GM13977 (cell line): ENCODE measurements at regions not wholly inside any gene's neighbourhood (a gene's known extent, or its start where the extent isn't known, plus 50 kb on each side); places are given as distances from the start of the nearest gene placed in this dataset.
"Not testable (repeated sequence)": the region's sequence is repeated elsewhere in the genome, so short reads cannot be mapped to it uniquely, and the experiment has no call there.

Experiments used
- DNase-seq: peaks from one replicate; pipeline ENCODE4 v3.0.0; 2012; ENCODE audit warnings: low spot score
- in situ Hi-C: fragments of 300-500 bp; cut with MboI; formaldehyde crosslinking; loops from one replicate; pipeline ENCODE4 v1.12.0; 2022; ENCODE audit warnings: low sequenced_read_pairs, low pct_unique_long_range_greater_than_20kb, mixed read lengths, inconsistent platforms; ENCODE audit not compliant: unreplicated experiment
- TF ChIP-seq, protein P1 (sequence below): IDR thresholded peaks from 2 replicates; pipeline ENCODE4 v1.5.1; 2012; ENCODE audit warnings: mild to moderate bottlenecking, control low read depth; ENCODE audit not compliant: insufficient read depth; ENCODE audit errors: extremely low read depth, missing control alignments

DNA sequence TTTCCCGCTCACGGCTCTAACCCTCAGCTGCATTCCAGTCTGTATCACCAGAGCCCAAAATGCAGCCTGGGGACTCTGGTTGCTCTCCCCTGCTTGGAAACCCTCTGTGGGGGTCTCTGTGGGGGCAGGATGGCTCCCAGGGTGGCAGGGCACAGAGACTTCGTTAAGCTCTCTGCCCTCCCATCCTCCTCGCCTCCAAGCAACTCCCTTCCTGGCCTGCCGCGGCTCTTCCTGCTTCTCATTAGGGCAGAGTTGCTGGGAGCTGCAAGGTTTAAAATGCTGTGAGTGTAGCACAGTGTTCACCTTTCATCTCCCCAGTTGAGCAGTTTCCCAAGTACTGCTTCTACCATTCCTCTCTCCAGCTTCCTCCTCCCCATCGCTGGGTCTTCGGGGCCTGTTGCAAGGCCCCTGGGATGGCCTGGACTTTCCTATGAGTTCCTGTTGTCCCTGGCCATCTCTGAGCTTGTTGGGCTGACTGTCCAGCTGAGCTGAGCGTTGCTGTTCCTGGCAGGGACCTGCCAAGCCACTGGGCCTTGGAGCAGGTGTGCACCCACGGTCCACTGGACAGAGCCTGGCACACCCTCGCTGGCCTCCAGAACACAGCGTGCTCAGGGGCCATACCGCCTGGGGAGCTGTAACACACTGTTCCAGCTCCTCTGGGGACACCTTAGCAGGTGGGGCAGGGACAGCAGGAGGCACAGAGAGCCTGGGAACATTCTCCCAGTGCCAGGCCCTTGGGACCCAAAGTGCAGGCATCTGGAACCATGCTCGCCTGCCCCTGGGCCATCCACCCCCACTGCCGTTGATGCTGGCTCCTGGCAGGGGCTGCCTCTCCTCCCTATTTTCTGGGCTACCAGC, 188.4 kb downstream of the C9orf50 start:
- TF ChIP-seq, protein P1, sequence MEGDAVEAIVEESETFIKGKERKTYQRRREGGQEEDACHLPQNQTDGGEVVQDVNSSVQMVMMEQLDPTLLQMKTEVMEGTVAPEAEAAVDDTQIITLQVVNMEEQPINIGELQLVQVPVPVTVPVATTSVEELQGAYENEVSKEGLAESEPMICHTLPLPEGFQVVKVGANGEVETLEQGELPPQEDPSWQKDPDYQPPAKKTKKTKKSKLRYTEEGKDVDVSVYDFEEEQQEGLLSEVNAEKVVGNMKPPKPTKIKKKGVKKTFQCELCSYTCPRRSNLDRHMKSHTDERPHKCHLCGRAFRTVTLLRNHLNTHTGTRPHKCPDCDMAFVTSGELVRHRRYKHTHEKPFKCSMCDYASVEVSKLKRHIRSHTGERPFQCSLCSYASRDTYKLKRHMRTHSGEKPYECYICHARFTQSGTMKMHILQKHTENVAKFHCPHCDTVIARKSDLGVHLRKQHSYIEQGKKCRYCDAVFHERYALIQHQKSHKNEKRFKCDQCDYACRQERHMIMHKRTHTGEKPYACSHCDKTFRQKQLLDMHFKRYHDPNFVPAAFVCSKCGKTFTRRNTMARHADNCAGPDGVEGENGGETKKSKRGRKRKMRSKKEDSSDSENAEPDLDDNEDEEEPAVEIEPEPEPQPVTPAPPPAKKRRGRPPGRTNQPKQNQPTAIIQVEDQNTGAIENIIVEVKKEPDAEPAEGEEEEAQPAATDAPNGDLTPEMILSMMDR = no peak
- no peak for DNase-seq
- in situ Hi-C loops = no loop called here

GRCh38 chr9:129430940-129431643, 189.8 kb downstream of the C9orf50 start:
- in situ Hi-C loops = no loop called here
- no peak for DNase-seq

GRCh38 chr9:129428864-129429577, 191.9 kb downstream of the C9orf50 start:
- TF ChIP-seq, protein P1 = no peak
- no peak for DNase-seq
- in situ Hi-C loops = no loop called here

More at GRCh38 chr9:129430940-129431643, 189.8 kb downstream of the C9orf50 start:
- TF ChIP-seq, protein P1 = no peak

- no peak for DNase-seq
- in situ Hi-C loops = no loop called here
- TF ChIP-seq, protein P1 = no peak
Measured at GRCh38 chr9:129427149-129427548, 193.8 kb downstream of the C9orf50 start.

- in situ Hi-C loops, DNase-seq: not testable (repeated sequence)
Measured at GRCh38 chr9:129423755-129424154, 197.1 kb downstream of the C9orf50 start.

GRCh38 chr9:129423216-129423615, 197.7 kb downstream of the C9orf50 start:
- DNase-seq = no peak
- in situ Hi-C loops = no loop called here
- TF ChIP-seq, protein P1 = no peak
